ENCODE measurements at regions not wholly inside any gene's neighbourhood (a gene's known extent, or its start where the extent isn't known, plus 50 kb on each side); places are given as distances from the start of the nearest gene placed in this dataset.

- Histone ChIP-seq H3K27me3 (ENCODE audit: control insufficient read depth in 2 of 2, insufficient read depth in 2 of 2, low read length in 2 of 2) (no peaks in the 10 kb centered on the region), H3K4me1 (ENCODE audit: control insufficient read depth in 2 of 2, insufficient read depth in 2 of 2, low read length in 2 of 2) (no peaks in the 10 kb centered on the region), H3K36me3 (ENCODE audit: control insufficient read depth in 2 of 2, insufficient read depth in 2 of 2, low read length in 2 of 2) (no peaks in the 10 kb centered on the region), H3K9ac (ENCODE audit: low read depth in 1 of 2, low read length in 2 of 2) (no peak overlapping the region), H3K9me3 (ENCODE audit: control insufficient read depth in 2 of 2, low read length in 2 of 2) (no peaks in the 10 kb centered on the region), H3K27ac (ENCODE audit: low read depth in 2 of 2, low read length in 2 of 2) (no peak overlapping the region), H3K4me3 (ENCODE audit: low read length in 2 of 2) (no peak overlapping the region)
Observed at GRCh38 chr9:118008246-118008645, 304.0 kb downstream of the TLR4 start.

- Histone ChIP-seq H3K36me3 (ENCODE audit: control insufficient read depth in 2 of 2, insufficient read depth in 2 of 2, low read length in 2 of 2) (no peaks in the 10 kb centered on the region), H3K9me3 (ENCODE audit: control insufficient read depth in 2 of 2, low read length in 2 of 2) (no peaks in the 10 kb centered on the region), H3K9ac (ENCODE audit: low read depth in 1 of 2, low read length in 2 of 2) (no peak overlapping the region), H3K4me3 (ENCODE audit: low read length in 2 of 2) (no peak overlapping the region), H3K27me3 (ENCODE audit: control insufficient read depth in 2 of 2, insufficient read depth in 2 of 2, low read length in 2 of 2) (no peaks in the 10 kb centered on the region), H3K27ac (ENCODE audit: low read depth in 2 of 2, low read length in 2 of 2) (no peak overlapping the region), H3K4me1 (ENCODE audit: control insufficient read depth in 2 of 2, insufficient read depth in 2 of 2, low read length in 2 of 2) (no peaks in the 10 kb centered on the region)
Observed at GRCh38 chr9:118009614-118010013, 305.4 kb downstream of the TLR4 start.

GRCh38 chr9:118017607-118018122, 313.5 kb downstream of the TLR4 start:
- H3K27ac ChIP-seq (ENCODE audit: low read depth in 2 of 2, low read length in 2 of 2): no peak overlapping the region
- no peaks in the 10 kb centered on the region for H3K27me3 ChIP-seq (ENCODE audit: control insufficient read depth in 2 of 2, insufficient read depth in 2 of 2, low read length in 2 of 2)
- H3K36me3 ChIP-seq (ENCODE audit: control insufficient read depth in 2 of 2, insufficient read depth in 2 of 2, low read length in 2 of 2): no peaks in the 10 kb centered on the region
- H3K9me3 ChIP-seq (ENCODE audit: control insufficient read depth in 2 of 2, low read length in 2 of 2): no peaks in the 10 kb centered on the region
- no peaks in the 10 kb centered on the region for H3K4me1 ChIP-seq (ENCODE audit: control insufficient read depth in 2 of 2, insufficient read depth in 2 of 2, low read length in 2 of 2)
- no peak overlapping the region for H3K4me3 ChIP-seq (ENCODE audit: low read length in 2 of 2)
- H3K9ac ChIP-seq (ENCODE audit: low read depth in 1 of 2, low read length in 2 of 2): no peak overlapping the region

- no peaks in the 10 kb centered on the region for H3K4me1 ChIP-seq (ENCODE audit: control insufficient read depth in 2 of 2, insufficient read depth in 2 of 2, low read length in 2 of 2)
- no peak overlapping the region for H3K9ac ChIP-seq (ENCODE audit: low read depth in 1 of 2, low read length in 2 of 2)
- no peaks in the 10 kb centered on the region for H3K27me3 ChIP-seq (ENCODE audit: control insufficient read depth in 2 of 2, insufficient read depth in 2 of 2, low read length in 2 of 2)
- H3K27ac ChIP-seq (ENCODE audit: low read depth in 2 of 2, low read length in 2 of 2): no peak overlapping the region
- H3K4me3 ChIP-seq (ENCODE audit: low read length in 2 of 2): no peak overlapping the region
- no peaks in the 10 kb centered on the region for H3K9me3 ChIP-seq (ENCODE audit: control insufficient read depth in 2 of 2, low read length in 2 of 2)
- H3K36me3 ChIP-seq (ENCODE audit: control insufficient read depth in 2 of 2, insufficient read depth in 2 of 2, low read length in 2 of 2): no peaks in the 10 kb centered on the region
Observed at GRCh38 chr9:118023644-118024043, 319.4 kb downstream of the TLR4 start.

- no peaks in the 10 kb centered on the region for H3K36me3 ChIP-seq (ENCODE audit: control insufficient read depth in 2 of 2, insufficient read depth in 2 of 2, low read length in 2 of 2)
- no peaks in the 10 kb centered on the region for H3K27me3 ChIP-seq (ENCODE audit: control insufficient read depth in 2 of 2, insufficient read depth in 2 of 2, low read length in 2 of 2)
- no peak overlapping the region for H3K27ac ChIP-seq (ENCODE audit: low read depth in 2 of 2, low read length in 2 of 2)
- no peaks in the 10 kb centered on the region for H3K9me3 ChIP-seq (ENCODE audit: control insufficient read depth in 2 of 2, low read length in 2 of 2)
- H3K4me3 ChIP-seq (ENCODE audit: low read length in 2 of 2): no peak overlapping the region
- H3K4me1 ChIP-seq (ENCODE audit: control insufficient read depth in 2 of 2, insufficient read depth in 2 of 2, low read length in 2 of 2): no peaks in the 10 kb centered on the region
- no peak overlapping the region for H3K9ac ChIP-seq (ENCODE audit: low read depth in 1 of 2, low read length in 2 of 2)
Observed at GRCh38 chr9:118028225-118028624, 324.0 kb downstream of the TLR4 start.

- Histone ChIP-seq H3K27me3 (ENCODE audit: control insufficient read depth in 2 of 2, insufficient read depth in 2 of 2, low read length in 2 of 2) (no peaks in the 10 kb centered on the region), H3K36me3 (ENCODE audit: control insufficient read depth in 2 of 2, insufficient read depth in 2 of 2, low read length in 2 of 2) (no peaks in the 10 kb centered on the region), H3K9me3 (ENCODE audit: control insufficient read depth in 2 of 2, low read length in 2 of 2) (no peaks in the 10 kb centered on the region), H3K27ac (ENCODE audit: low read depth in 2 of 2, low read length in 2 of 2) (no peak overlapping the region), H3K4me1 (ENCODE audit: control insufficient read depth in 2 of 2, insufficient read depth in 2 of 2, low read length in 2 of 2) (no peaks in the 10 kb centered on the region), H3K4me3 (ENCODE audit: low read length in 2 of 2) (no peak overlapping the region), H3K9ac (ENCODE audit: low read depth in 1 of 2, low read length in 2 of 2) (no peak overlapping the region)
Observed at GRCh38 chr9:118029425-118029824, 325.2 kb downstream of the TLR4 start.

GRCh38 chr9:118034701-118035100, 330.5 kb downstream of the TLR4 start:
- H3K4me1 ChIP-seq (ENCODE audit: control insufficient read depth in 2 of 2, insufficient read depth in 2 of 2, low read length in 2 of 2): no peaks in the 10 kb centered on the region
- no peak overlapping the region for H3K9ac ChIP-seq (ENCODE audit: low read depth in 1 of 2, low read length in 2 of 2)
- no peaks in the 10 kb centered on the region for H3K36me3 ChIP-seq (ENCODE audit: control insufficient read depth in 2 of 2, insufficient read depth in 2 of 2, low read length in 2 of 2)
- no peaks in the 10 kb centered on the region for H3K9me3 ChIP-seq (ENCODE audit: control insufficient read depth in 2 of 2, low read length in 2 of 2)
- no peak overlapping the region for H3K4me3 ChIP-seq (ENCODE audit: low read length in 2 of 2)
- H3K27me3 ChIP-seq (ENCODE audit: control insufficient read depth in 2 of 2, insufficient read depth in 2 of 2, low read length in 2 of 2): no peaks in the 10 kb centered on the region
- no peak overlapping the region for H3K27ac ChIP-seq (ENCODE audit: low read depth in 2 of 2, low read length in 2 of 2)

- no peaks in the 10 kb centered on the region for H3K27me3 ChIP-seq (ENCODE audit: control insufficient read depth in 2 of 2, insufficient read depth in 2 of 2, low read length in 2 of 2)
- no peak overlapping the region for H3K9ac ChIP-seq (ENCODE audit: low read depth in 1 of 2, low read length in 2 of 2)
- H3K4me3 ChIP-seq (ENCODE audit: low read length in 2 of 2): no peak overlapping the region
- no peaks in the 10 kb centered on the region for H3K4me1 ChIP-seq (ENCODE audit: control insufficient read depth in 2 of 2, insufficient read depth in 2 of 2, low read length in 2 of 2)
- H3K36me3 ChIP-seq (ENCODE audit: control insufficient read depth in 2 of 2, insufficient read depth in 2 of 2, low read length in 2 of 2): no peaks in the 10 kb centered on the region
- H3K27ac ChIP-seq (ENCODE audit: low read depth in 2 of 2, low read length in 2 of 2): no peak overlapping the region
- H3K9me3 ChIP-seq (ENCODE audit: control insufficient read depth in 2 of 2, low read length in 2 of 2): no peaks in the 10 kb centered on the region
Observed at GRCh38 chr9:118038713-118039112, 334.5 kb downstream of the TLR4 start.

- Histone ChIP-seq H3K4me1 (ENCODE audit: control insufficient read depth in 2 of 2, insufficient read depth in 2 of 2, low read length in 2 of 2) (no peaks in the 10 kb centered on the region), H3K9ac (ENCODE audit: low read depth in 1 of 2, low read length in 2 of 2) (no peak overlapping the region), H3K9me3 (ENCODE audit: control insufficient read depth in 2 of 2, low read length in 2 of 2) (no peaks in the 10 kb centered on the region), H3K27ac (ENCODE audit: low read depth in 2 of 2, low read length in 2 of 2) (no peak overlapping the region), H3K27me3 (ENCODE audit: control insufficient read depth in 2 of 2, insufficient read depth in 2 of 2, low read length in 2 of 2) (no peaks in the 10 kb centered on the region), H3K4me3 (ENCODE audit: low read length in 2 of 2) (no peak overlapping the region), H3K36me3 (ENCODE audit: control insufficient read depth in 2 of 2, insufficient read depth in 2 of 2, low read length in 2 of 2) (no peaks in the 10 kb centered on the region)
Observed at GRCh38 chr9:118058227-118058626, 354.0 kb downstream of the TLR4 start.

- Histone ChIP-seq H3K27ac (ENCODE audit: low read depth in 2 of 2, low read length in 2 of 2) (no peak overlapping the region), H3K9me3 (ENCODE audit: control insufficient read depth in 2 of 2, low read length in 2 of 2) (no peaks in the 10 kb centered on the region), H3K4me3 (ENCODE audit: low read length in 2 of 2) (no peak overlapping the region), H3K36me3 (ENCODE audit: control insufficient read depth in 2 of 2, insufficient read depth in 2 of 2, low read length in 2 of 2) (no peaks in the 10 kb centered on the region), H3K4me1 (ENCODE audit: control insufficient read depth in 2 of 2, insufficient read depth in 2 of 2, low read length in 2 of 2) (no peaks in the 10 kb centered on the region), H3K9ac (ENCODE audit: low read depth in 1 of 2, low read length in 2 of 2) (no peak overlapping the region), H3K27me3 (ENCODE audit: control insufficient read depth in 2 of 2, insufficient read depth in 2 of 2, low read length in 2 of 2) (no peaks in the 10 kb centered on the region)
Observed at GRCh38 chr9:118059484-118060278, 355.5 kb downstream of the TLR4 start.
